Aorta (tissue), 5 donors: ENCODE measurements at regions not wholly inside any gene's neighbourhood (a gene's known extent, or its start where the extent isn't known, plus 50 kb on each side); places are given as distances from the start of the nearest gene placed in this dataset.
"Not testable (repeated sequence)": the region's sequence is repeated elsewhere in the genome, so short reads cannot be mapped to it uniquely, and the experiment has no call there.

Experiments used
- ATAC-seq: fragments of 200-7000 bp; cut with Tn5 transposase; one replicate; pipeline ENCODE4 v1.9.1; 2022; ENCODE audit warnings: moderate library complexity; ENCODE audit not compliant: low FRiP score
- DNase-seq, 2 donors: peaks; one replicate each; pipeline ENCODE4 v3.0.0-alpha.2; 2020
- H3K27ac ChIP-seq, 2 donors: one replicate each; pipeline ENCODE4 v1.5.1; 2013; ENCODE audit warnings: low read length in 2 of 2, mild to moderate bottlenecking in 2 of 2, moderate library complexity in 2 of 2, control low read depth in 1 of 2, inconsistent platforms in 1 of 2, low read depth in 1 of 2
- H3K27me3 ChIP-seq, 2 donors: one replicate each; pipeline ENCODE4 v1.6.1; 2013; ENCODE audit warnings: control low read depth in 1 of 2, low read length in 1 of 2, mild to moderate bottlenecking in 1 of 2, moderate library complexity in 1 of 2; ENCODE audit not compliant: insufficient read depth in 2 of 2, control insufficient read depth in 1 of 2
- H3K36me3 ChIP-seq, 2 donors: one replicate each; pipeline ENCODE4 v1.6.1; 2013; ENCODE audit warnings: control low read depth in 1 of 2, low read length in 1 of 2, mild to moderate bottlenecking in 1 of 2; ENCODE audit not compliant: insufficient read depth in 2 of 2, control insufficient read depth in 1 of 2
- H3K4me1 ChIP-seq, 2 donors: one replicate each; pipeline ENCODE4 v1.6.1; 2013; ENCODE audit warnings: low read length in 2 of 2, control low read depth in 1 of 2, mild to moderate bottlenecking in 1 of 2, moderate library complexity in 1 of 2; ENCODE audit not compliant: insufficient read depth in 2 of 2, control insufficient read depth in 1 of 2
- H3K4me3 ChIP-seq, 2 donors: one replicate each; pipeline ENCODE4 v1.5.1; 2013; ENCODE audit warnings: low read length in 2 of 2, control low read depth in 1 of 2, mild to moderate bottlenecking in 1 of 2
- H3K9me3 ChIP-seq: one replicate; pipeline ENCODE4 v1.6.1; 2013; ENCODE audit warnings: mild to moderate bottlenecking, low read length; ENCODE audit not compliant: control insufficient read depth
- WGBS, 2 donors: extraction: QIAGEN DNeasy Blood & Tissue Kit; methylation state at CpG; one replicate each; pipeline ENCODE4 v1.1.7; 2013; 5-methylcytosine and 5-hydroxymethylcytosine counted together
- intact Hi-C, 2 donors: fragments of 100-400 bp; cut with DNase I; formaldehyde crosslinking; loops; one replicate each; pipeline versions ENCODE4 v1.14.2 to v1.15.0; 2022
- donor health status: healthy with polysubstance abuse.
- donor health status: Bipolar disorder and iron deficiency.
- donor health status: DM: no; HTN: no; CAD: no.
- donor health status: DM: no; HTN: no; CAD: no.
- donor health status: DM: yes; HTN: yes; CAD: no.

- no peak for DNase-seq
- H3K4me3 ChIP-seq, result no peak overlapping the region
- intact Hi-C loops, result no loop called here
- H3K9me3 ChIP-seq, result peaks cover 1% of the 10 kb centered on the region
- H3K27ac ChIP-seq, result no peak overlapping the region
- no peaks in the 10 kb centered on the region for H3K4me1 ChIP-seq
- WGBS, 2 donors, result 72 to 78% methylated on average over 2 of the region's 2 CpGs
- ATAC-seq, result no peak
- no peaks in the 10 kb centered on the region for H3K27me3 ChIP-seq
- no peaks in the 10 kb centered on the region for H3K36me3 ChIP-seq
These were observed 201.6 kb upstream of the NR3C2 start for GRCh38 chr4:148643851-148644250.

- 79 to 85% methylated on average over 2 of the region's 2 CpGs for WGBS, 2 donors
- no peak for DNase-seq
- H3K4me1 ChIP-seq, result no peaks in the 10 kb centered on the region
- no peaks in the 10 kb centered on the region for H3K27me3 ChIP-seq
- no peak for ATAC-seq
- peaks cover 1% of the 10 kb centered on the region for H3K9me3 ChIP-seq
- no peak overlapping the region for H3K4me3 ChIP-seq
- no peaks in the 10 kb centered on the region for H3K36me3 ChIP-seq
- intact Hi-C loops, result no loop called here
- H3K27ac ChIP-seq, result no peak overlapping the region
These were observed 200.7 kb upstream of the NR3C2 start for GRCh38 chr4:148642907-148643306.

DNA sequence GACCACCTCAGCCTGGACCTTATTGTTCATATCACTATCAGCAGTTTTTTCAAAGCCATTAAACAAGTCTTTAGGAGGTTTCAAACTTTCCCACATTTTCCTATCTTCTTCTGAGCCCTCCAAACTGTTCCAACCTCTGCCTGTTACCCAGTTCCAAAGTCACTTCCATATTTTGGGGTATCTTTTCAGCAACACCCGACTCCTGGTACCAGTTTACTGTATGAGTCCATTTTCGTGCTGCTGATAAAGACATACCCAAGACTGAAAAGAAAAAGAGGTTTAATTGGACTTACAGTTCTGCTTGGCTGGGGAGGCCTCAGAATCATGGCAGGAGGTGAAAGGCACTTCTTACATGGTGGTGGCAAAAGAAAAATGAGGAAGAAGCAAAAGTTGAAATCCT, 195.9 kb upstream of the NR3C2 start:
- WGBS, 2 donors, result 75 to 88% methylated on average over 2 of the region's 2 CpGs
- H3K9me3 ChIP-seq, H3K27ac ChIP-seq, ATAC-seq, H3K4me1 ChIP-seq, DNase-seq, H3K27me3 ChIP-seq, intact Hi-C loops, H3K4me3 ChIP-seq, H3K36me3 ChIP-seq: not testable (repeated sequence)

DNA sequence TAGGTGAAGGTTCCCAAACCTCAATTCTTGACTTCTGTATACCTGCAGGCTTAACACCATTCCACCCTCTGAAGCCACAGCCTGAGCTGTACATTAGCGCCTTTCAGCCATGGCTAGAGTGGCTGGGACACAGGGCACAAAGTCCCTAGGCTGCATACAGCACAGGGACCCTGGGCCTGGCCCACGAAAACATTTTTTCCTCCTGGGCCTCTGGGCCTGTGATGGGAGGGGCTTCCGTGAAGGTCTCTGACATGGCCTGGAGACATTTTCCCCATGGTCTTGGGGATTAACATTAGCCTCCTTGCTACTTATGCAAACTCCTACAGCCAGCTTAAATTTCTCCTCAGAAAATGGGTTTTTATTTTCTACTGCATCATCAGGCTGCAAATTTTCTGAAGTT, 195.2 kb upstream of the NR3C2 start:
- 91 to 96% methylated on average over 3 of the region's 3 CpGs for whole genome bisulfite sequencing, 2 donors
- DNase-seq, H3K4me1 ChIP-seq, intact Hi-C loops, H3K27ac ChIP-seq, H3K4me3 ChIP-seq, H3K36me3 ChIP-seq, ATAC-seq, H3K27me3 ChIP-seq, H3K9me3 ChIP-seq: not testable (repeated sequence)

GRCh38 chr4:148634476-148634875, 192.3 kb upstream of the NR3C2 start:
- H3K27ac ChIP-seq, result no peak overlapping the region
- 86 to 94% methylated on average over 3 of the region's 3 CpGs for WGBS, 2 donors
- H3K4me1 ChIP-seq, result peaks cover 0 to under 1% of the 10 kb centered on the region in 2 donors
- no peak overlapping the region for H3K4me3 ChIP-seq
- DNase-seq, result no peak
- no peaks in the 10 kb centered on the region for H3K36me3 ChIP-seq
- peaks cover 8% of the 10 kb centered on the region for H3K9me3 ChIP-seq
- ATAC-seq, result no peak
- no peaks in the 10 kb centered on the region for H3K27me3 ChIP-seq
- intact Hi-C loops, result no loop called here

GRCh38 chr4:148633720-148634119, 191.5 kb upstream of the NR3C2 start:
- Histone ChIP-seq H3K27ac (no peak overlapping the region), H3K4me3 (no peak overlapping the region), H3K27me3 (no peaks in the 10 kb centered on the region), H3K9me3 (peaks cover 7% of the 10 kb centered on the region), H3K4me1 (peaks cover 0 to 2% of the 10 kb centered on the region in 2 donors), H3K36me3 (no peaks in the 10 kb centered on the region)
- no peak for ATAC-seq
- 87 to 89% methylated on average over 3 of the region's 3 CpGs for WGBS, 2 donors
- intact Hi-C loops, result no loop called here
- no peak for DNase-seq

DNA sequence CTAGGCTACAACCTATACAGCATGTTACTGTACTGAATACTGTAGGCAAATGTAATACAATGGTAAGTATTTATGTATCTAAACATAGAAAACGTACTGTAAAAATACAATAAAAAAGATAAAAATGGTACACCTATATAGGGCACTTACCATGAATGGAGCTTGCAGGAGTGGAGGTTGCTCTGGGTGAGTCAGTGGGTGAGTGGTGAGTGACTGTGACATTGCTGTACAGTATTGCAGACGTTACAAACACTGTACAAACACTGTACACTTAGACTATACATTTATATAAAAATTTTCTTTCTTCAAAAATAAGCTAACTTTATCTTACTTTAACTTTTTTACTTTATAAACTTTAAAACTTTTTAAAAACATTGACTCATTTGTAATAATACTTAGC, 190.3 kb upstream of the NR3C2 start:
- H3K4me1 ChIP-seq, result peaks cover 0 to 2% of the 10 kb centered on the region in 2 donors
- H3K27ac ChIP-seq, result no peak overlapping the region
- H3K9me3 ChIP-seq, result peaks cover 6% of the 10 kb centered on the region
- intact Hi-C loops, result no loop called here
- DNase-seq (no peak), ATAC-seq (no peak)
- H3K4me3 ChIP-seq, result no peak overlapping the region
- H3K27me3 ChIP-seq, result no peaks in the 10 kb centered on the region
- 48 to 61% methylated on average over 2 of the region's 2 CpGs for WGBS, 2 donors
- H3K36me3 ChIP-seq, result no peaks in the 10 kb centered on the region

DNA sequence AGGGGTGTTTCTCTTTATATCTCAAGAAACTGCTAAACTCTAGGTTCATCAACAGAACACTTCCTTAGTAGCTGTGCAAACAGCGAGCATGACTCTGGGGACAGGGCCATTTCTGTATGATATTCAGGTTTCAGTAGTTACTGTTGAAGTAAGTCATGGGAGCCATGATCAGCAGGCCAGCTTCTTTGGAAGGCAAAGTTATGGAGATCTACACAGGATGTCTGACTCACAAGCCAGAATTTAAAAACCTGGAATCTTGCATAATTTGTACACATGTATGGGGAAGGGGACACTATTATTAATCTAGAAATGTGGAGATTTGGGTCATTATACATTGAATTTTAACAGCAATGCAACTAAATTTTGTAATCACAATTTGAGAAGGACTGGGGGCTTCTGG, 187.8 kb upstream of the NR3C2 start:
- intact Hi-C loops, result no loop called here
- Histone ChIP-seq H3K27ac (no peak overlapping the region), H3K27me3 (no peaks in the 10 kb centered on the region), H3K4me3 (no peak overlapping the region), H3K4me1 (peaks cover 0 to 2% of the 10 kb centered on the region in 2 donors), H3K9me3 (peaks cover under 1% of the 10 kb centered on the region), H3K36me3 (no peaks in the 10 kb centered on the region)
- WGBS, 2 donors, result 85 to 98% methylated on average over 1 of the region's 1 CpG
- no peak for ATAC-seq
- no peak for DNase-seq

- DNase-seq (no peak), ATAC-seq (no peak)
- Histone ChIP-seq H3K9me3 (no peaks in the 10 kb centered on the region), H3K36me3 (no peaks in the 10 kb centered on the region), H3K4me3 (no peak overlapping the region), H3K27me3 (no peaks in the 10 kb centered on the region), H3K4me1 (no peaks in the 10 kb centered on the region), H3K27ac (no peak overlapping the region)
- intact Hi-C loops, result no loop called here
These were observed 176.6 kb upstream of the NR3C2 start for GRCh38 chr4:148618856-148619255.
